ENCODE measurements at regions not wholly inside any gene's neighbourhood (a gene's known extent, or its start where the extent isn't known, plus 50 kb on each side); places are given as distances from the start of the nearest gene placed in this dataset.

- ATAC-seq: no peak
- no peak for TF ChIP-seq GLIS3 (CRISPR knock-in tag; IDR thresholded peaks at IDR 0.05)
- no peak for TF ChIP-seq TOX (CRISPR knock-in tag; IDR thresholded peaks at IDR 0.05; ENCODE audit: borderline replicate concordance)
- no peak for TF ChIP-seq ESRRG (CRISPR knock-in tag; IDR thresholded peaks at IDR 0.05)
- no peak for TF ChIP-seq POU6F1 (CRISPR knock-in tag; IDR thresholded peaks at IDR 0.05; ENCODE audit: borderline replicate concordance, low read depth)
- TF ChIP-seq, protein P1, sequence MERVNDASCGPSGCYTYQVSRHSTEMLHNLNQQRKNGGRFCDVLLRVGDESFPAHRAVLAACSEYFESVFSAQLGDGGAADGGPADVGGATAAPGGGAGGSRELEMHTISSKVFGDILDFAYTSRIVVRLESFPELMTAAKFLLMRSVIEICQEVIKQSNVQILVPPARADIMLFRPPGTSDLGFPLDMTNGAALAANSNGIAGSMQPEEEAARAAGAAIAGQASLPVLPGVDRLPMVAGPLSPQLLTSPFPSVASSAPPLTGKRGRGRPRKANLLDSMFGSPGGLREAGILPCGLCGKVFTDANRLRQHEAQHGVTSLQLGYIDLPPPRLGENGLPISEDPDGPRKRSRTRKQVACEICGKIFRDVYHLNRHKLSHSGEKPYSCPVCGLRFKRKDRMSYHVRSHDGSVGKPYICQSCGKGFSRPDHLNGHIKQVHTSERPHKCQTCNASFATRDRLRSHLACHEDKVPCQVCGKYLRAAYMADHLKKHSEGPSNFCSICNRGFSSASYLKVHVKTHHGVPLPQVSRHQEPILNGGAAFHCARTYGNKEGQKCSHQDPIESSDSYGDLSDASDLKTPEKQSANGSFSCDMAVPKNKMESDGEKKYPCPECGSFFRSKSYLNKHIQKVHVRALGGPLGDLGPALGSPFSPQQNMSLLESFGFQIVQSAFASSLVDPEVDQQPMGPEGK (CRISPR knock-in tag; IDR thresholded peaks at IDR 0.05; ENCODE audit: borderline replicate concordance): no peak
- TF ChIP-seq BACH2 (CRISPR knock-in tag; IDR thresholded peaks at IDR 0.05; ENCODE audit: borderline replicate concordance): no peak
- no peak for TF ChIP-seq ZC3H10 (CRISPR knock-in tag; IDR thresholded peaks at IDR 0.05)
- TF ChIP-seq, protein P2, sequence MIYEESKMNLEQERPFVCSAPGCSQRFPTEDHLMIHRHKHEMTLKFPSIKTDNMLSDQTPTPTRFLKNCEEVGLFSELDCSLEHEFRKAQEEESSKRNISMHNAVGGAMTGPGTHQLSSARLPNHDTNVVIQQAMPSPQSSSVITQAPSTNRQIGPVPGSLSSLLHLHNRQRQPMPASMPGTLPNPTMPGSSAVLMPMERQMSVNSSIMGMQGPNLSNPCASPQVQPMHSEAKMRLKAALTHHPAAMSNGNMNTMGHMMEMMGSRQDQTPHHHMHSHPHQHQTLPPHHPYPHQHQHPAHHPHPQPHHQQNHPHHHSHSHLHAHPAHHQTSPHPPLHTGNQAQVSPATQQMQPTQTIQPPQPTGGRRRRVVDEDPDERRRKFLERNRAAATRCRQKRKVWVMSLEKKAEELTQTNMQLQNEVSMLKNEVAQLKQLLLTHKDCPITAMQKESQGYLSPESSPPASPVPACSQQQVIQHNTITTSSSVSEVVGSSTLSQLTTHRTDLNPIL (CRISPR knock-in tag; IDR thresholded peaks at IDR 0.05; ENCODE audit: low read depth): no peak
- TF ChIP-seq TCF4 (CRISPR knock-in tag; IDR thresholded peaks at IDR 0.05; ENCODE audit: borderline replicate concordance): no peak
- TF ChIP-seq ISL1 (CRISPR knock-in tag; IDR thresholded peaks at IDR 0.05): no peak
- TF ChIP-seq CSDC2 (CRISPR knock-in tag; IDR thresholded peaks at IDR 0.05): no peak
- no peak for TF ChIP-seq ZFP3 (CRISPR knock-in tag; IDR thresholded peaks at IDR 0.05)
- TF ChIP-seq ZFP30 (CRISPR knock-in tag; IDR thresholded peaks at IDR 0.05): no peak
- no peak for TF ChIP-seq SNAI2 (CRISPR knock-in tag; IDR thresholded peaks at IDR 0.05)
- TF ChIP-seq TSHZ2 (CRISPR knock-in tag; IDR thresholded peaks at IDR 0.05): no peak
- TF ChIP-seq OSR1 (CRISPR knock-in tag; IDR thresholded peaks at IDR 0.05): no peak
- TF ChIP-seq PPARA (CRISPR knock-in tag; IDR thresholded peaks at IDR 0.05; ENCODE audit: borderline replicate concordance): no peak
- no peak for TF ChIP-seq ARNTL (CRISPR knock-in tag; IDR thresholded peaks at IDR 0.05; ENCODE audit: borderline replicate concordance, low read depth)
Observed at GRCh38 chr4:54543088-54543795, 114.5 kb upstream of the KIT start.

- no peak for TF ChIP-seq ZNF565 (CRISPR knock-in tag; conservative IDR thresholded peaks at IDR 0.05; ENCODE audit: low read depth)
- no peak for TF ChIP-seq TOX (CRISPR knock-in tag; IDR thresholded peaks at IDR 0.05; ENCODE audit: borderline replicate concordance)
- TF ChIP-seq ZC3H10 (CRISPR knock-in tag; IDR thresholded peaks at IDR 0.05): no peak
- ATAC-seq: no peak
Observed at GRCh38 chr4:54545663-54546424, 111.9 kb upstream of the KIT start.

DNA sequence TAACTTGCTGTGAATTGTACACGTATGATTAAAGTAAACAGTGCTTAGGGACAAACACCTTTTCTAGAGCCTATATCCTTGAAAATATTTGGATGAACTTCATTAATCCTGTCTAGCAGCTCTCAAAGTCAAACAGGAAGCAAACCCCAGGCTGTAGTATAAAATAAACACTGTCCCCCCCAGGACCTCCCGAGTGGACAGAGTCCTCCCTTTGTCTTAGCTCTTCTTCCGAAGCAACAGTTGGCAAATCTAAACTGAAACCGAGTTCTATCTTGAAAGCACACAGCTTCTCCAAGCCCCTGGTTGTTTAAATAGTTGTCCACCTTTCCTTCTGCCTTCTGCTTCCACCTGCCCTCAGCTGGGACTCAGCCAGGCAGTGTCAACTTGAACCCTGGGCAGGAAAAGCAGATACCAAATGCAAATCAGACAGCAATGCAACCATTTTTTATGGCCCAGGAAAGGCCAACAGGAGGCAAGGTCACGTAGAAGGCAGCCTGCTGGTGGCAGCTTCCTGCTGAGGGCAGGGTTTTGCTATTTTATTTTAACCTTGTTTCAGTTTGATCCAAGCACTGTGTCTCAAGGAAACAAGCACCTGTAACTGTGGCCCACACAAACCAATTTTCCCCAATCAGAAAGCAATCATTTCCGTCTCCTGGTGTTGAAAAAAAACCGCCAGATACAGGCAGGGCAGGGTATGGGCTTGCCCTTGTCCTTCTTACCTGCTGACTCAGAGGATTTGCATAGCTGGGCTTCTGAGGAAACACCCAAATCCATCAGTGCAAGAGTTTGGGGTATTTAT, 110.3 kb upstream of the KIT start:
- ATAC-seq: no peak
- TF ChIP-seq ARNTL (CRISPR knock-in tag; IDR thresholded peaks at IDR 0.05; ENCODE audit: borderline replicate concordance, low read depth) (no peak), ISL1 (CRISPR knock-in tag; IDR thresholded peaks at IDR 0.05) (no peak), SNAI2 (CRISPR knock-in tag; IDR thresholded peaks at IDR 0.05) (no peak), ZFP3 (CRISPR knock-in tag; IDR thresholded peaks at IDR 0.05) (no peak), CSRNP3 (CRISPR knock-in tag; IDR thresholded peaks at IDR 0.05) (no peak), CSDC2 (CRISPR knock-in tag; IDR thresholded peaks at IDR 0.05) (no peak), PPARA (CRISPR knock-in tag; IDR thresholded peaks at IDR 0.05; ENCODE audit: borderline replicate concordance) (no peak), ZNF70 (CRISPR knock-in tag; IDR thresholded peaks at IDR 0.05) (no peak), OSR1 (CRISPR knock-in tag; IDR thresholded peaks at IDR 0.05) (no peak), BACH2 (CRISPR knock-in tag; IDR thresholded peaks at IDR 0.05; ENCODE audit: borderline replicate concordance) (no peak), ZC3H10 (CRISPR knock-in tag; IDR thresholded peaks at IDR 0.05) (no peak), ZNF8 (CRISPR knock-in tag; IDR thresholded peaks at IDR 0.05) (no peak)

All from SK-N-SH treated with all-trans-retinoic acid at 6 μM for 48 hours (cell line).